Smooth muscle cell (in vitro differentiated cells): ENCODE measurements at regions not wholly inside any gene's neighbourhood (a gene's known extent, or its start where the extent isn't known, plus 50 kb on each side); places are given as distances from the start of the nearest gene placed in this dataset.

ENCODE experiments used
- DNase-seq: peaks from one replicate; lab custom pipeline; 2025; ENCODE audit not compliant: unreplicated experiment; lab: John Stamatoyannopoulos, UW
- H2AFZ ChIP-seq: fragments of 200-600 bp; sonication (generic); 2 replicates; pipeline ENCODE4 v1.6.0; 2016; ENCODE audit warnings: antibody characterized with exemption, low read depth, mild to moderate bottlenecking
- H3F3A ChIP-seq: fragments of 200-600 bp; sonication (generic); 2 replicates; pipeline ENCODE4 v1.6.0; 2017; ENCODE audit warnings: antibody characterized with exemption, low read depth
- H3K27ac ChIP-seq: fragments of 200-600 bp; sonication (generic); 2 replicates; pipeline ENCODE4 v1.5.1; 2016; ENCODE audit warnings: low read depth, mild to moderate bottlenecking
- H3K27me3 ChIP-seq: fragments of 200-600 bp; sonication (generic); 2 replicates; pipeline ENCODE4 v1.6.1; 2016; ENCODE audit warnings: low read depth, mild to moderate bottlenecking
- H3K36me3 ChIP-seq: fragments of 200-600 bp; sonication (generic); 2 replicates; pipeline ENCODE4 v1.5.1; 2016; ENCODE audit warnings: low read depth
- H3K4me1 ChIP-seq: fragments of 200-600 bp; sonication (generic); 2 replicates; pipeline ENCODE4 v1.5.1; 2016; ENCODE audit warnings: low read depth
- H3K4me2 ChIP-seq: fragments of 200-600 bp; sonication (generic); 2 replicates; pipeline ENCODE4 v1.6.0; 2016; ENCODE audit warnings: mild to moderate bottlenecking
- H3K4me3 ChIP-seq: fragments of 200-600 bp; sonication (generic); 2 replicates; pipeline ENCODE4 v1.5.1; 2016; ENCODE audit warnings: mild to moderate bottlenecking
- H3K79me2 ChIP-seq: fragments of 200-600 bp; sonication (generic); 2 replicates; pipeline ENCODE4 v1.6.0; 2016; ENCODE audit warnings: low read depth, mild to moderate bottlenecking
- H3K9ac ChIP-seq: fragments of 200-600 bp; sonication (generic); 2 replicates; pipeline ENCODE4 v1.6.0; 2016; ENCODE audit warnings: low read depth
- H3K9me3 ChIP-seq: fragments of 200-600 bp; sonication (generic); replicated peaks from 2 replicates; pipeline ENCODE4 v1.5.1; 2016; ENCODE audit warnings: low read depth
- H4K20me1 ChIP-seq: fragments of 200-600 bp; sonication (generic); 2 replicates; pipeline ENCODE4 v1.6.0; 2016; ENCODE audit warnings: low read depth
- WGBS: methylation state at CpG from one replicate; pipeline ENCODE4 v1.1.7; 2016; ENCODE audit warnings: low lambda C conversion rate; 5-methylcytosine and 5-hydroxymethylcytosine counted together
- TF ChIP-seq, protein P1 (sequence below): fragments of 200-600 bp; sonication (generic); IDR thresholded peaks from 2 replicates; pipeline ENCODE4 v1.5.1; 2017; ENCODE audit warnings: borderline replicate concordance, mild to moderate bottlenecking, antibody characterized with exemption; ENCODE audit not compliant: insufficient read depth, poor library complexity, severe bottlenecking

DNA sequence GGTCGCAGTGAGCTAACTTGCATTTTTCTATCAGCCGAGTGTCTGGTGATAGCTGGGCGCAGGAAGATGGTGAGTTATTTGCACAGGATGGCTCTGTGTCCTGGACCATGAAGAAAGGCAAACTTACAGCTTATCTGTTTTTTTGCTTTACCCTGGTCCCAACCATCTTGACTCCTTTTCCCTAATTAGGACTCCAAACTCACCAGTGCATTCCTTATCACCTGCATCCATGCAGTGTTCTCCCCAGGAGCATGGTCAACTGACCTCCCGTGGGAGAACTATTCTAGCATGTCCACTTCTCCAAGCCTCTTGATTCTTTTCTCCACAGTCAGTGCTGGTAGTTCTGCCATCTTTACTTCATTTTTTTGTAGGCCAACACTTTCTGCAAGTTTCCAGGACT lies 68.2 kb upstream of the WWC2 start:
- Histone ChIP-seq H3K9me3 (no peaks in the 10 kb centered on the region), H3K27ac (no peak overlapping the region), H2AFZ (no peak overlapping the region), H3K27me3 (no peaks in the 10 kb centered on the region), H3K9ac (no peak overlapping the region), H3K4me2 (no peak overlapping the region), H3K4me3 (no peak overlapping the region), H3F3A (no peaks in the 10 kb centered on the region), H4K20me1 (no peaks in the 10 kb centered on the region), H3K79me2 (no peaks in the 10 kb centered on the region), H3K36me3 (no peaks in the 10 kb centered on the region), H3K4me1 (no peaks in the 10 kb centered on the region)
- TF ChIP-seq, protein P1, sequence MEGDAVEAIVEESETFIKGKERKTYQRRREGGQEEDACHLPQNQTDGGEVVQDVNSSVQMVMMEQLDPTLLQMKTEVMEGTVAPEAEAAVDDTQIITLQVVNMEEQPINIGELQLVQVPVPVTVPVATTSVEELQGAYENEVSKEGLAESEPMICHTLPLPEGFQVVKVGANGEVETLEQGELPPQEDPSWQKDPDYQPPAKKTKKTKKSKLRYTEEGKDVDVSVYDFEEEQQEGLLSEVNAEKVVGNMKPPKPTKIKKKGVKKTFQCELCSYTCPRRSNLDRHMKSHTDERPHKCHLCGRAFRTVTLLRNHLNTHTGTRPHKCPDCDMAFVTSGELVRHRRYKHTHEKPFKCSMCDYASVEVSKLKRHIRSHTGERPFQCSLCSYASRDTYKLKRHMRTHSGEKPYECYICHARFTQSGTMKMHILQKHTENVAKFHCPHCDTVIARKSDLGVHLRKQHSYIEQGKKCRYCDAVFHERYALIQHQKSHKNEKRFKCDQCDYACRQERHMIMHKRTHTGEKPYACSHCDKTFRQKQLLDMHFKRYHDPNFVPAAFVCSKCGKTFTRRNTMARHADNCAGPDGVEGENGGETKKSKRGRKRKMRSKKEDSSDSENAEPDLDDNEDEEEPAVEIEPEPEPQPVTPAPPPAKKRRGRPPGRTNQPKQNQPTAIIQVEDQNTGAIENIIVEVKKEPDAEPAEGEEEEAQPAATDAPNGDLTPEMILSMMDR = no peak
- no peak for DNase-seq
- 87% methylated on average over 4 of the region's 4 CpGs for WGBS

DNA sequence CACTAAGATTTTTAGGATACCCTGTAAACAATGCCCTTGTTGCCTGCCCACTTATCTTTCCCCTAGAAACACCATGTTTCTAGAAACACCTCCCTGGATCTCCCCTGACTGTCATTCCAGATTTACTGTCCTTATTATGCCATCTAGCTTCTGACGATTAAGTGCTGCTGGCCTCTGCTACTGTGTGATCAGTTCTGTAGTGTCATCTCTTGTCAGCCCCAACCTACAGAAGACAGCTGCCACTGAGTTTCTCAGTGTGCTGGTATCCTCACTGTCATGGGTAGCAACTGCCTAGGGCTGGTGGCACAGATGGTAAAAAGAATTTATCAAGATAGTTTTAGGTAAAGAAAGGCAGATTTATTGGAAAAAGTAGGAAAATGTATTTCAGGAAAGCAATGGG lies 68.7 kb upstream of the WWC2 start:
- no peak overlapping the region for H3K4me3 ChIP-seq
- TF ChIP-seq, protein P1 = no peak
- 76% methylated on average over 1 of the region's 1 CpG for WGBS
- H3K9ac ChIP-seq = no peak overlapping the region
- no peaks in the 10 kb centered on the region for H3K36me3 ChIP-seq
- no peaks in the 10 kb centered on the region for H3F3A ChIP-seq
- no peak overlapping the region for H3K27ac ChIP-seq
- H3K4me1 ChIP-seq = no peaks in the 10 kb centered on the region
- H3K27me3 ChIP-seq = no peaks in the 10 kb centered on the region
- no peak overlapping the region for H2AFZ ChIP-seq
- no peaks in the 10 kb centered on the region for H3K9me3 ChIP-seq
- no peaks in the 10 kb centered on the region for H4K20me1 ChIP-seq
- no peak for DNase-seq
- no peak overlapping the region for H3K4me2 ChIP-seq
- H3K79me2 ChIP-seq = no peaks in the 10 kb centered on the region

DNA sequence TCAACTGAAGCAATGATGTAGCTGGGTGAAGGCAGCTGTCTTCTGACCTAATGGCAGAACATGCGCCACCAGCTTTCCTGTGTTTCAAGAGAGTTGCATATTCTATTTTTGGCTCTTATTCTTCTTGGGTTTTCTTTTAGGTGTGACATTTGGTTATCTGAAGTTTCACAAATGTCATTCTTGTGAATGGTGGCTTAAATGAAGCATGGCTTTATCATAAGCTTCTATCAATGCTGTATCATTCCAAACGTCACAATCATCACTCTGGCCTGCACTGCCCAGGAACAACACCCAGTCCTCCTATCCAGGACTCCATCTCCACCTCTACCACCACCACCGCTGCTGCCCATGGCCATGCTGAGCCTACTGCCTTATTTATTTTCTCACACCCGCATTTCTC lies 69.7 kb upstream of the WWC2 start:
- no peaks in the 10 kb centered on the region for H3F3A ChIP-seq
- no peaks in the 10 kb centered on the region for H3K9me3 ChIP-seq
- H3K27ac ChIP-seq = no peak overlapping the region
- WGBS = 93% methylated on average over 4 of the region's 4 CpGs
- no peak for DNase-seq
- no peak overlapping the region for H3K9ac ChIP-seq
- H2AFZ ChIP-seq = no peak overlapping the region
- no peak overlapping the region for H3K4me3 ChIP-seq
- H3K27me3 ChIP-seq = no peaks in the 10 kb centered on the region
- no peaks in the 10 kb centered on the region for H4K20me1 ChIP-seq
- H3K4me1 ChIP-seq = no peaks in the 10 kb centered on the region
- no peak overlapping the region for H3K4me2 ChIP-seq
- no peaks in the 10 kb centered on the region for H3K79me2 ChIP-seq
- TF ChIP-seq, protein P1 = no peak
- no peaks in the 10 kb centered on the region for H3K36me3 ChIP-seq

DNA sequence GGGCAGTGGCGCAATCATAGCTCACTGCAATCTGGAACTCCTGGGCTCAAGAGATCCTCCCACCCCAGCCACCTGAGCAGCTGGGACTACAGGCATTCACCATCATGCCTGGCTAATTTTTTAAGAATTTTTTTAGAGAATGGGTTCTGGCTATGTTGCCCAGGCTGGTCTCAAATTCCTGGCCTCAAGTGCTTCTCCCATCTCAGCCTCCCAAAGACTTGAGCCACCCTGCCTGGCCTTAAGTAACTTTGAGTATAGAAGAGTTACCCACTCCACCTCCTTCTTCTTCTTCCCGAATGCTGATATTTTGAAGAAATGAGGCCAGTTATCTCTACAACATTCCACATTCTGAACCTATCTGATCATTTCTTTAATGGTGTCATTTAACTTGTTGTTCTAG lies 72.4 kb upstream of the WWC2 start:
- Histone ChIP-seq H3K4me1 (no peaks in the 10 kb centered on the region), H3K27me3 (no peaks in the 10 kb centered on the region), H3K27ac (no peak overlapping the region), H3F3A (no peaks in the 10 kb centered on the region), H3K36me3 (no peaks in the 10 kb centered on the region), H3K4me3 (no peak overlapping the region), H3K9ac (no peak overlapping the region), H3K9me3 (no peaks in the 10 kb centered on the region), H3K4me2 (no peak overlapping the region), H2AFZ (no peak overlapping the region), H3K79me2 (no peaks in the 10 kb centered on the region), H4K20me1 (no peaks in the 10 kb centered on the region)
- no peak for DNase-seq
- TF ChIP-seq, protein P1 = no peak
- WGBS = 92% methylated on average over 2 of the region's 2 CpGs
